ENCODE measurements at regions not wholly inside any gene's neighbourhood (a gene's known extent, or its start where the extent isn't known, plus 50 kb on each side); places are given as distances from the start of the nearest gene placed in this dataset.
"Not testable (repeated sequence)": the region's sequence is repeated elsewhere in the genome, so short reads cannot be mapped to it uniquely, and the experiment has no call there.

- Histone ChIP-seq H3K36me3 (no peaks in the 10 kb centered on the region), H3K27me3 (no peaks in the 10 kb centered on the region), H3K9me3 (no peaks in the 10 kb centered on the region), H3K27ac (no peak overlapping the region), H3K4me1 (peaks cover 0 to 6% (median 0%) of the 10 kb centered on the region in 3 donors), H3K4me3 (no peak overlapping the region)
- no peak for ATAC-seq
- WGBS, 2 donors (ENCODE audit: low coverage in 1 of 2), result 83 to 89% methylated on average over 5 of the region's 5 CpGs
- TF ChIP-seq EP300 (IDR thresholded peaks at IDR 0.05) (no peak), POLR2A (IDR thresholded peaks at IDR 0.05) (no peak), POLR2AphosphoS5 (IDR thresholded peaks at IDR 0.05) (no peak), CTCF (IDR thresholded peaks at IDR 0.05) (no peak)
Measured at GRCh38 chr3:171978390-171978789, 61.0 kb upstream of the FNDC3B start.

GRCh38 chr3:171979081-171979480, 60.3 kb upstream of the FNDC3B start:
- Histone ChIP-seq H3K27ac (no peak overlapping the region), H3K36me3 (no peaks in the 10 kb centered on the region), H3K27me3 (no peaks in the 10 kb centered on the region), H3K9me3 (no peaks in the 10 kb centered on the region), H3K4me3 (no peak overlapping the region), H3K4me1 (peaks cover 0 to 6% (median 0%) of the 10 kb centered on the region in 3 donors)
- TF ChIP-seq POLR2AphosphoS5 (IDR thresholded peaks at IDR 0.05) (no peak), EP300 (IDR thresholded peaks at IDR 0.05) (no peak), POLR2A (IDR thresholded peaks at IDR 0.05) (no peak), CTCF (IDR thresholded peaks at IDR 0.05) (no peak)
- no peak for ATAC-seq
- WGBS, 2 donors (ENCODE audit: low coverage in 1 of 2), result 94 to 96% methylated on average over 7 to 8 of the region's 8 CpGs

GRCh38 chr3:171980578-171981270, 58.7 kb upstream of the FNDC3B start:
- Histone ChIP-seq H3K4me1 (peaks cover 0 to 6% (median 0%) of the 10 kb centered on the region in 3 donors), H3K27ac (no peak overlapping the region), H3K9me3 (no peaks in the 10 kb centered on the region), H3K36me3 (no peaks in the 10 kb centered on the region), H3K27me3 (no peaks in the 10 kb centered on the region), H3K4me3 (no peak overlapping the region)
- TF ChIP-seq CTCF (IDR thresholded peaks at IDR 0.05) (no peak), POLR2A (IDR thresholded peaks at IDR 0.05) (no peak), EP300 (IDR thresholded peaks at IDR 0.05) (no peak), POLR2AphosphoS5 (IDR thresholded peaks at IDR 0.05) (no peak)
- 52 to 100% methylated on average over 1 to 2 of the region's 2 CpGs for WGBS, 2 donors (ENCODE audit: low coverage in 1 of 2)
- ATAC-seq, result no peak

- no peak for ATAC-seq
- Histone ChIP-seq H3K4me1 (peaks cover 0 to 6% (median 0%) of the 10 kb centered on the region in 3 donors), H3K36me3 (no peaks in the 10 kb centered on the region), H3K4me3 (no peak overlapping the region), H3K27me3 (no peaks in the 10 kb centered on the region), H3K9me3 (no peaks in the 10 kb centered on the region), H3K27ac (no peak overlapping the region)
- TF ChIP-seq POLR2A (IDR thresholded peaks at IDR 0.05), result no peak
- TF ChIP-seq POLR2AphosphoS5 (IDR thresholded peaks at IDR 0.05), result no peak
- no peak for TF ChIP-seq CTCF (IDR thresholded peaks at IDR 0.05)
- TF ChIP-seq EP300 (IDR thresholded peaks at IDR 0.05), result no peak
- 82 to 88% methylated on average over 1 of the region's 1 CpG for WGBS, 2 donors (ENCODE audit: low coverage in 1 of 2)
Measured at GRCh38 chr3:171981271-171981605, 58.1 kb upstream of the FNDC3B start.

- H3K27me3 ChIP-seq, result no peaks in the 10 kb centered on the region
- H3K27ac ChIP-seq, result no peak overlapping the region
- H3K36me3 ChIP-seq, result no peaks in the 10 kb centered on the region
- no peak for ATAC-seq
- 13 to 16% methylated on average over 2 of the region's 2 CpGs for WGBS, 2 donors (ENCODE audit: low coverage in 1 of 2)
- H3K4me1 ChIP-seq, result peaks cover 0 to 6% (median 0%) of the 10 kb centered on the region in 3 donors
- no peak overlapping the region for H3K4me3 ChIP-seq
- no peaks in the 10 kb centered on the region for H3K9me3 ChIP-seq
- no peak for TF ChIP-seq POLR2AphosphoS5 (IDR thresholded peaks at IDR 0.05)
- TF ChIP-seq POLR2A (IDR thresholded peaks at IDR 0.05), result no peak
- no peak for TF ChIP-seq EP300 (IDR thresholded peaks at IDR 0.05)
- no peak for TF ChIP-seq CTCF (IDR thresholded peaks at IDR 0.05)
Measured at GRCh38 chr3:171982828-171983227, 56.5 kb upstream of the FNDC3B start.

GRCh38 chr3:171983685-171984084, 55.7 kb upstream of the FNDC3B start:
- not testable (repeated sequence) for H3K4me3 ChIP-seq, H3K9me3 ChIP-seq, H3K27ac ChIP-seq, H3K27me3 ChIP-seq, H3K4me1 ChIP-seq, H3K36me3 ChIP-seq, ATAC-seq
- whole genome bisulfite sequencing, 2 donors (ENCODE audit: low coverage in 1 of 2), result 77 to 85% methylated on average over 3 to 7 of the region's 8 CpGs

Data from gastroesophageal sphincter (tissue), 4 donors.